NCI-H774 (cell line): ENCODE measurements at regions not wholly inside any gene's neighbourhood (a gene's known extent, or its start where the extent isn't known, plus 50 kb on each side); places are given as distances from the start of the nearest gene placed in this dataset.

ENCODE experiments used
- DNase-seq: peaks from one replicate; lab custom pipeline; 2025; lab: John Stamatoyannopoulos, UW

DNA sequence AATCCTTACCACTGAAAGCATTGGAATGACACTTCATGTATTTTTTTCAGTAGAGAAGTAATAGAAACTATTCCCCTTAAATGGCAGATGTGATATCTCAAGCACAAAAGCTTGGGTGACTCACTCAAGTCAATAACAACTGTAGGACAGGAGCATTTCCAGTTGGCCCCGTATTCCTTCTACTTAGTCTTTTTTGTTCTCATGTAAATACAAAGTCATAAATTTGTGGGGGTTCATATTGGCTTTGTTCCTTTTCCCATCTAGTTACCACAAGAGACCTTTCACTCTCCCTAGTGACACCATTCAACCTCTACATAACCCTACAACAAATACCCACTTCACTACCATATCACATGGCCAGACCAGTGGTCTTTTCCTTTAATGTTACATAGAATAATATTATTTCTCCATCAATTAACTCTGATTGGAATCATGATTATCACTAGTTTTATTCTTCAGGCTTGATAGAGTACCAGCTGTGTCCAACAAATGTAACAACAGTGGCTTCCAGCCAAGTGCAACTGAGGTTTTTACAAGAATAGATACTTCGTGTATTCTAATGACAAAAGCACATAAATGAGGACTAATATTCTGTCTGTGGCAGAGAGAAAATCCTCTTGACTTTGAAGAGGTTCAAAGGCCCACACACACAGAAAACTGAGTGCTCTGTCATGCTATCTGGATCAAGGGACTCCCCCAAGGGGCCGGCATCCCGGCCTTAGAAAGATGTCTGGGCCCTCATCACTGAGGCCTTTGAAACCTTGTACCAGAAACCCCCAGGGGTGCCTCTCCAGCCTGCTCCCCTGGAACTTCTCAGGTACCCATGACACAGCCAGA lies 94.0 kb upstream of the THBS1 start:
- DNase-seq, result no peak

DNA sequence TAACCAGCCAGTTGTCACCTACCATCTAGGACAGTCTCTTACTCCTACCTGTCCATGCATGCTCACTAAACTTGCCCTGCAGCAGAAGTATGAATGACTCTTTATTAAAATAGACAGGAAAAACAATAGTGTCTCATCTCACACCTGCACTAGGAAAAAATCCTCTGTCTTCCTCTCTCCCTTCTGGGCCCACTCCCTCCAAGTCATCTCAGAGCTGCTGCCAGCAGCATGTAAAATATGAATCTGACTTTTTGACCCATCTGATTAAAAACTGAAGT lies 93.5 kb upstream of the THBS1 start:
- no peak for DNase-seq

DNA sequence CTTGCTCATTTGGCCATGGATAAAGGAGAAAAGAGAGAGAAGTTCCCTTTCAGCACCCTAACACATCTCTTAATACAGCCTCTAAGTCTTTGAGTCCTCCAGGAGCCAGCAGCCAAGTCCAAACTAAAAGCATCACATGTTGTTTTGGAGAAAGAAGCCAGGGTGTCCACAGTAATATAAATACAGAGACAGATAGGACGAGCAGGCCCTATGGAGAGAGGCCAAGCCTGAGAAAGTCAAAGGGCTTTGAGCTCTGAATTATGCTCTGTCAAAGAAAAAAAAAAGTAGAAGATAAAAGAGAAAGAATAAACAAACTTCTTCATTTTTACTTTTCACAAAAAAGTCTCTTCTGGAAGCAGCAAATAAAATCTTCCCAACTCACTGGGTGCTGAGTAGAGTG lies 92.4 kb upstream of the THBS1 start:
- no peak for DNase-seq

DNA sequence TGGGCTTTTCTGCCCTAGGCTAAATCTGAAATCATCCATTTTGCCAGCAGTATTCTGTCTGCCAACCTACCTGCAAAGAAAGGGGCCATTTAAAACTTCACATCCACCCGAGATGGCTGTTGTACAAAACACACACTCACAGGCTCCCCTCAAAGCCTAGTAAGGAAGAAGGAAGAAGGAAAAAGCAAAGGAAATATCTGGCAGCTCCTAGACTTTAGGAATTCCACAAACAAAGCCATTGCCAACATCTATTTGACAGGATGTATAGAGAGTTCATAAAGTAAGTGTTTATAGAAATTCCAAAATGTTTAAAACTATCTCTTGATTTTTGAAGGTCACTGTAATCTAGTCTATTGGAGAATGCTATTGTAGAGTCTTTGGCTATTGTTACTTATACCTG lies 91.9 kb upstream of the THBS1 start:
- no peak for DNase-seq

DNA sequence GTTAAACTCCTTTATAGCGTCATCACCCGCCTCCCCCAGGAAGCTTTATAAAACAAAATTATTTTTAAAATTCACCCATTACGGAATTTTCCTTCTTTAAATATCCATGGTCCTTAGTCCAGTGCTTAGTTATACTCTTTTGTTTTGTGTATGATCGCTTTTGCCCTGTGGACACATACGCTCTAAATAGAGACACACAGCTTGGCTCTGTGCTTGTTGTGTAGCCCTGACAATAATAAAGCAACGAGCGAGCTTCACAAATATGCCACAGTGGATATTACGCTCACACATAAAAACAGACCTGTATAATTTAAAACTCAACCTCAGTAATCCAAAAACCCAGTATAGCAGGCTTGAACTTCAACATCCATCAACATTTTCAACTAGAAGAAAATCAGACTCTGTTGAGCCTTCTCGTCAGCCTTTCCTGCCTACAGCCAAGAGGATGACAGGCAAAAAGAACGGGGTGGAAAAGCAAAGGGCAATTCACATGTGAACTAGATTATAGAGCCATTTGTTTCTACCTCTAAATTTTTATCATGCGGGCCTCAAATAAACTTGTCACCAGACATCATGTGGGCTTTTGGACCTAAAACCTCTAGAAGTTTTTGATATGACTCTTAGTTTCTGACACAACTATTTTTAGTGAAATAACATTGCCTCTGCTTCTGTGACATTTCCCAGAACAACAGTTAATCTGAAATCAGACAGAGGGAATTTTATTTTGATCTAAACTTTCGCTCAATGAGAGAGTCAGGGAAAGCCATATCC lies 89.6 kb upstream of the THBS1 start:
- DNase-seq, result no peak

DNA sequence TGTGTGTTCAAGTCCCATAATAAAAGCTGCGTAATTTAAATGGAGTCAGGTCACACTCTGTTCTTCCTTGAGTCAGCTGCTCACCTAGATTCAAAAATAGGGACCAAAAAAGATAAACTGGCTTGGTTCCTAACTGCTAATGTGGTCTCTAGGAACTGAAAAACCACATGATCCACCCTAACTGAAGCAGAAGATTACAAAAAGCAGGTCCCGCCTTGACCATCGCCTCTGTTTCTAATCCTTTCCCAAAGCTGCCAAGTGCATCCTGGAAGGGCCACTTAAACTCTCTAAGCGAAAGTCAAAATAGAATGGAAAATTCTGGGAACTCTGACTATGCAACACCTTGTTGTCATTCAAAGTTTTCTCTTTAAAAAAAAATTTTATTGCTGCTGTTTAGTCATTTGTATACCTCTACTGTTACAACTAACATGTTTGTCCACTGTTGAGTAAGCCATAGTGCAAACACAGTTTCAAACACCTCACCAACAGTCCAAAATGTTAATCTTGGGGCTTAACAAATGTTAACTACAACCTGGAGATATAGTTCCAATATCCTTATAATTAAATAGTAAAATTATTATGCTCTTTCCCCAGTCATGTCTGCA lies 88.9 kb upstream of the THBS1 start:
- DNase-seq, result no peak

DNA sequence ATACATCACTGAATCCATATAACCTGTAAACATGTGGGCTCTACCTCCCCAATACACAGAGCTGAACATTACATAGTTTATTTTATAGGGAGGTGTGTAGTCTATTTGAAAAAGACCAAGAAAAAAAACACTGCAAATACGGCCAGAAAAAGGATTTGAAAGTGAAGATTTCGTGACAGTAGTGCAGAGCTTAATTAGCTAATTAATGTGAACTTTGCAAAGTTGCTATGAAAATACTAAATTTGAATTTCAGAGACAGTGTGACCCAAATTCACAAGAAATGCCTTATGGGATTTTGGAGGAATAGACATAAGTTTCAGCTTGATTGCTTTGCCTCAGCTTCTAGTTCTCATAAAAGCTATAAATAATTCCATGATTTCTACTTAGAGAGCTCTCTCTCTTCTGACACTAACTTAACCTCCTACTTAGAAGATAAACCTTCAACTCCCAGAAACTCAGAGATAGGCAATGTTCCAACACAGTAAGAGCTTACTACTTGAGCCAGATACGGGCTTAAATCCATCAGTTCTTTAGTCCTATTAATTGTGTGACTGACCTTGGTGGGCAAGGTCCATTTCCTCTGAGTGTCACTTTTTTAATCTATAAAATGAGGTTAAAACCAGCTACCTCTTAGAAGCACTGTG lies 87.3 kb upstream of the THBS1 start:
- DNase-seq, result no peak

DNA sequence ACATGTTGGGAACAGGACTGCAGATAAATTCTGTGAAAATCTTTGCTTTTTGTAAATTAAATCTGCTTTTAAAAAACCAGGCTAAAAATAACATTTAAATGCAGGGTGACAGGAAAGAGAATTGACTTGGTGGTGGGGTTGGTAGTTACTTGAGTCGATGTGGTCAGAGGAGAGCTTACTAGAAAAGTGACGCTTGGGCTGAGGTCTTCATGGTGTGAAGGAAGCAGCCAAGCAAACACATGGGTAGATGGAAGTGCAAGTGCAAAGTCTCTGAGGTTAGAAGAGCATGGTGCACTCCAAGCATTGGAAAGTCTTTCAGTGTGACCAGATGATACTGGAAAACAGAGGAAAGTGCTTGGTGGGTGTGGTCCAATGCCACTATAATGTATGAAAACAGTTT lies 86.4 kb upstream of the THBS1 start:
- DNase-seq, result no peak

DNA sequence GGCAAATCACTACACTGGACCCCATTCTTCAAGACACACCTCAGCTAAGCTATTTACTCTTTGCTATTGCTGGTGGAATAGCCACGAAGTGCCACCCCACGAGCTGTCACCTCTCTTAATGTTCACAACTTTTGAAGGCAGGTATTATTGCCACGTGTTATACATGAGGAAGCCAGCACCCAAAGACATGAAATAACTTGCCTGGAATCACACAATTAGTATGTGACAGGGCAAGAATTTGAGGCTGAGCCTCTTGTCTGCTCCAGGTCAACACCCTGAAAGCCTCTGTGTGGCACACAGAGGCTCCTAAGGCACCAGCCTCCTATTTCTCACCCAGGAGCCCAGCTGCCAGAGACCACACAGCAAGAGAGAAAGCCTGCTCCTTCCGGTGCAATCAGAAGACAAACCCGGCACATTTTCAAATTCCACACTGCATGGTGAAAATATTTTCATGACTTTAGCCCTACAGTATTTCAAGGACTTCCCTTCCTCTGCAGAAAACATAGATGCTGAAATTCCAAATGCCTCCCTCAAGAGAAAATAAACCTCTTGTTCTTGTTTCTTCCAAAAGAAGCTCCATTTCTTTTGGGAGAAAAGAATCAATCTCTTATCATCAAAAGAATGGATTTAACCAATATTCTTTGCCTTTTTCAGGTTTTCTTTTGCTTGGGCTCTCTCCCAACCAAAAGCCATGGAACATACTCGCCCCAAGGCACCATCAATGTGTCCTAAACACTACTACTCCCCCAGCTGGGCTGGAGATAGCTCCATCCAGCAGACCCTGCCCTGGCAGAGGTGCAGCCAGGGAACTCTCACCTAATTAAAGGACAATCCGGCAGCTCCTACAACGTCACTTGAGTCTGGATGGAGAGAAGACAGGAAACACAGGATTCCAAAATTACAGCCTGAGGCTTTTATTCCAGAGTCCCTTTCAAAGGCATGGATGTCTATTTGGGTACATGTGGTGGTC lies 84.7 kb upstream of the THBS1 start:
- DNase-seq, result no peak

DNA sequence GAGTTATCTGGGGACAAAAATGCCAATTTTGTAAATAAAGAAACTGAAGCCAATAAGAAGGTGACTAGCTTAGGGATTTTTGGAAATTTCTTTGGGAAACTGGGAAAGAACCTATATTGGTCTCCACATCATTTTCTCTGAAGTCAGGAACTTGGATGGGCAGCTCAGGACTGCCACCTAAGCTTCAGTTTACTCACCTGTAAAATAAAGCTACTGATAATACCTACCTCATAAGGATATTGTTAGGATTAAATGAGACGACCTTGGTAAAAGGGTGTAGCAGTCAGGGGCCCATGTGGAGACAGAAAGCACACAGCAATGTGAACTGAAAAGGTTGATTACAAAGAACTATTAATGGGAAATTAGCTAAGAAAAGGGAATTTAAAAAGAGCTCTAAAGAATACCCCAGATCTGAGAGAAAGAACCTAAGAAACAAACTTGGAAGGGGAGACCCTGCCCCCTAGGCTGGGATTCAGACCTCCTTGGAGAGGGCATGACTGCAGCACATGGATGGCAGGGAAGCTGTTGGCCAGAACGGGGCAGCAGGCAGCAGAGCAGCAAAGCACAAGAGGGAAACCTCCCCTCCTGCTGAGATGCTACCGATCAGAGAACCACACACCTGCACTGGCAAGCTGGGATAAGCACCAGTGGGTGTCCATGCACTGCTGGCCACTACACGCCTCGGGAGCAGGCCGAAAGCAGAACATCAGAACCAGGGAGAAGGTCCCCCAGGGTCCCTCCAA lies 83.7 kb upstream of the THBS1 start:
- no peak for DNase-seq

DNA sequence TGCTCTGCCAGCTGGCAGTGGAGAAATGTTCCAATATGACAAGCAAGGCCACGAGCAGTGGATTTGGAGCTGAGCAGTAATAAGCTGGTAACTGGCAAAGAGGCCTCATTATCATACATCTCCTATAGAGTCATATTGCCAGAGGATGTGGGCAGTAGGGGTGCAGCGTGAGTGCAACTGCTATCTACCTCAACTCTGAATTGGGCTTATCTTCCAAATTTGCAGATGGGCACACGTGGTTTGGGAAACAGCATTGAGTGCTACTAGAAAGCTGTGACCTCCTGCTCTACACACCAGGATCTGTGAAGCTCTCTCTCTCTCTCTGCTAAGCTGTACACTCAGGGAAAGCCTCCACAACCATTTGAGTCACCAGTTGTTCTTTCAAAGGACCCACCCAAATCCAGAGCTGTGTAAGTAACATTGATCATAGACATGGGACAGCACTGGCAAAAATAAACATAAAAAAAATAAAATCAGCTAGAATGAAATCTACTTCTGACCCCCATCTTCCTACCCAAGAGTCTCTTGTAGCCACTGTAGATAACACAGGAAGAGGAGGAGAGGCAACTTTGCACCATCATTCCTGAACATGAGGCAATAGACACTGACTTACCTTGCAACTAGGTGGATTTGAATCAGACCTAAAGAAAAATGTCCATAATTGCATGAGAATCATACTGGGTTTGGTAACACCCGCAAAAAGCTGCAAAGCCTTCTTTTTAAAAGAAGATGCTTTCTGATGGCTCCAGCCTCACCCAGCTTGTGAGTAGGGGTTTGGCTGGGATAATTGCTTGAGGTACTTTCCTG lies 82.9 kb upstream of the THBS1 start:
- no peak for DNase-seq

DNA sequence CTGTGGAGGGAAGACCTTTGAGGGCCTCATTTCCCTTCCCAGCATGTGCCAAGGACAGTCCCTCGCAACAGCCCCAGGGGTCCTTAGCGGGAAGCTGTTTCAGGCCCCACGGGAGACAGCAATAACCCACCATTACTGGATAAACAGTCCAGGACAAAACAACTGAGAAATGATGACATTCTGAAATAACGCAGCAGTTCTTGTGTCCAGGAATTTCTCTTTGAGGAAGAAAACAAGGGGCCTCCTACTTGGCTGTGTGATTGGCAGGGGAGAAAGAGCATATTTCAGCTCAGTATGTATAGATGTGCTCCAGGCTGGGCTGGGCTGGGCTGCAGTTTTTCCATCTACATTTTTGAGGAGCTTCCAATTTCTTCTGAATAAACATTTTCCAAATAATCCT lies 82.2 kb upstream of the THBS1 start:
- no peak for DNase-seq

DNA sequence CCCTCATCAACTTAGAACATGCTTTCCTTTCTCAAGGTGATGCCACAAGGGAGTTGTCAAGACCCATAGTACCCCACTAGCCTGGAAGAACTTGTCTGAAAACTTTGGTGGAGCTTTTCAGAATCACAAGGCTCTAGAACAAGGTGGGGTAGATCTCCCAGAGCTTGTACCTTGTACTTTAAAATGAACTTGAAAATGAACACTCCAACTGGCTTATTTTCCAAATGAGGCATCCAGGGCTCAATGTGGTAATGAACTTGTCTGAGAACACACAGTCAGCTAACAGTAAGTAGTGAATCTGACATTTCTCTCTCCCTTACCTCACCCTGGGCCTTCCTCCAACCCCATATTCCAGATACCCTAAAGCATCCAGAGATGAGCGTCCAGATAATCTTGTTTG lies 81.8 kb upstream of the THBS1 start:
- no peak for DNase-seq

DNA sequence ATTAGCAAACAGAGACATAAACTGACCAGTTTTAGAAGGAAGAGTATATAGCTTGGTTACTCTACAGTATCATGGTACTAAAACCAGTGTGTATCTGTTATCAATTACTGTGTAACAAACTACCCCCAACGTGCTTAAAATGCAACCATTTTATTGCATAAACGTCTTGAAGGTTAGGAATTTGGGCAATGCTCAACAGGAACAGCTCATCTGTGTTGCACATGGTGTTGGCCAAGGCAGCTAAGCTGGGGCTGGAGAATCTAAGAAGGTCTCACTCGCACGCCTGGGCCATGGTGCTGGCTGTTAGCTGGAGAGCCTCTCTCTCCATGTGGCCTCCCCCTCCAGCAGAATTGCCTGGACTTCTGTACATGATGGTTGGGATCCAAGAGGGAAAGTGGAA lies 81.2 kb upstream of the THBS1 start:
- no peak for DNase-seq

DNA sequence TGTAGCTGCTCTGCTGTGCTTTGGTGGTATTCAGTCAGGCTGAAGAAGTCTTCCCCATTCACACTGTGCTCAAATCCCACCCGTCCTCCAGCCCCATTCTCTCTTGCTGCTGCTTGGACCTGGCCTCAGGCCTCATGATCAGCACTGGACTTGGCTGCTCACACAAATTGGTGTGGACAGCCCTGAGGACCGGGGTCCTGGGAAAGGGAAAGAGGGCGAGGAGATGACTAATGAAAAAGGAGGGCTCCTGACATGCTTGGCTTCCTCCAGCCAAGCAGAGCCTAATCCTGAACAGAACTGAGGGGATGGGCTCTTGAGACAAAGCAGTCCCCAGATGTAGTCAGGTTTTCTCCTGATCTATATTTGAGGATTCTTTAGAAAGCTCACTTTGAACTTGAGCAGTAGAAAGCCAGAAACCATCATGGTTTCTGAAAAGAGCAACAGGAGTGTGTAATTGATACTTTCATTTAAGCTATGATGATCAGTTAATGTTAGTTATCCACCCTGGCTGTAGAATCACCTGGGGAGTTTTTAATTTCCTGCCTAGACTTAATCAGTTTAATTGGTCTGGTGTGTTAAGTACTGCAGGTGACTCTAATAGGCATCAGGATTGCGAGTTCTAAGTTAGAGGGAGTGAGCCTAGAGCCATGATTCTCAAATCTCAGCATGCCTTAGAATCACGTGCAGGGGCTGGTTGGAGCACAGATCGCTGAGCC lies 79.4 kb upstream of the THBS1 start:
- DNase-seq, result no peak

DNA sequence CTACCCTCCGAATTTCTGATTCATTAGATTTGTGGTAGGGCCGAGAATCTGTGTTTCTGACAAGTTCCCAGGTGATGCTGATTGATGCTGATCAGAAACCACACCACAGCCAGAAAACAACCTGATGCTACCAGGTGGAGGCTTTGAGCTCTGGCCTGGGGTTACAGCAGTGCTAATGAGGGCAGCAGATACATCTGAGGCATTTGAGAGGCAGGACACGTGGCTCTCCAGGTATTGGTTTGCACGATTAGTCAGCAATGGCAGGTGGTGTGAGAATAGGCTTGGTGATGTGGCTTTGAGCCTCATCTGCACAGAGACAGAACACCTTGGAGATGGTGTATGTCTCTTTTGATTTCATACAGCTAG lies 78.8 kb upstream of the THBS1 start:
- DNase-seq, result no peak

DNA sequence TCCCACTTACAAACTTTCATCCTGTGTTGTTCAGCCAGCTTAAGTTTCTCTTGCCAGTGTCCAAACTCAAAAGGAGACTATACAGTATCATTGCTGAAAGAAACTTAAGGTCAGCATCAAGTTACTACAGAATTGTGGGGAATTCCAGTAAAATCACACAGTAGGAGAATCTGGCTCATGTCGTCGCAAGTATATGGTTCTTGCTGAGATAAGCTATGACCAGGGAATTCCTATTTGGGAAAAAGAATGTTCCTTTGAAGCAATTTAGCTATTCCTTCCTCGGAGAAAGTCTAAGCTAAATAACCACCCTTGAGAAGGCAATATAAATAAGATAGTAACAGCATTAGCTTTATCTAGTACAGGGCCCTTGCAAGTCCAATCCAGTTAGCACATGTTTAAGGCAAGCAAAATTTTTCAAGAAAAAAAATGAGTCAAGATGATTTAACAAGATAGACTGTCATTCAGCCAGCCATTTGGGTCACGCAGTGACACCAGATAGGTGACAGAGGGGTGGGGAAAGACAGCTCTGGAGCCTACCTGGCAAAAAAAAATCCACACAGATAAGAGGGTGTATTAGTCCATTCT lies 78.2 kb upstream of the THBS1 start:
- no peak for DNase-seq

DNA sequence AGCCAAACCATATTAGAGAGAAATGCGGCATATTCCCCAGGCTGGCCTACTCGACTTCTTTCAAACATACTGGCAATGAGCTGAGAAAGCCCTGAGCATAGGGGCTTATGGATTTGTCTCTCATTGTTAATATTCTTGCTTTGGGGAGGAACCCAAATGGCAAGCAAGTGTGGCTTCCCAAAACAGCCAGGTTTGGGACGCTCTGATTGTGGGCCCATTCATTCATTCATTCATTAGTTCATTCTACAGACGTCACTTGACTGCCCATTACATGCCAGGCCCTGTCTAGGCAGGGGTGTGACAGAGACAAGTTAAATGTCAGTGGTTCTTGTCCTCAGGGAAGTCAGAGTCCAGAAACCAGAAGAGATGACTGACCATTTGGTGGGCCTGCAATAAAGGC lies 77.4 kb upstream of the THBS1 start:
- no peak for DNase-seq

DNA sequence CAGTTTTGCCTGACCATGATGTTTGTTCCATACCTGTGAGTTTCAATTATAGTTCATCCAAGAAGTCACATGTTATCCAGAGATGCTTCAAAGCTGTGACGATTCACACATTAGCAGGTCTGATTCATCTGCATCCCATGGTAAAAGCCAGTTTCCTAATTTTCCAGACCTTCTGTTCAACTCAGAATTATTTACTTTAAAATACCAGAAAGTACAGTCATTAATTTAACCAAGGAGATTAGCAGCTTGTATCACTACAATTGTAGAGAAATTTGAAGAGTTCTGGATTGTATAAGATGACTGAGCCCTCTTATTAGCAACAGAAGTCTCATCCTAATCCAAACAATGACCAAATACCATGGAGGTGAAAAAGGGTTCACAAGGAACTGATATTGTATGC lies 76.1 kb upstream of the THBS1 start:
- DNase-seq, result no peak
